HG03064 (cell line): ENCODE measurements at regions not wholly inside any gene's neighbourhood (a gene's known extent, or its start where the extent isn't known, plus 50 kb on each side); places are given as distances from the start of the nearest gene placed in this dataset.
A peak's percentile ranks its signal among the peaks of the same experiment; 100 is the strongest.

Source experiments
- ATAC-seq: cut with Tn5 transposase; IDR thresholded peaks from one replicate; pipeline ENCODE4 v1.9.1; 2021; ENCODE audit warnings: low read depth; ENCODE audit not compliant: unreplicated experiment

DNA sequence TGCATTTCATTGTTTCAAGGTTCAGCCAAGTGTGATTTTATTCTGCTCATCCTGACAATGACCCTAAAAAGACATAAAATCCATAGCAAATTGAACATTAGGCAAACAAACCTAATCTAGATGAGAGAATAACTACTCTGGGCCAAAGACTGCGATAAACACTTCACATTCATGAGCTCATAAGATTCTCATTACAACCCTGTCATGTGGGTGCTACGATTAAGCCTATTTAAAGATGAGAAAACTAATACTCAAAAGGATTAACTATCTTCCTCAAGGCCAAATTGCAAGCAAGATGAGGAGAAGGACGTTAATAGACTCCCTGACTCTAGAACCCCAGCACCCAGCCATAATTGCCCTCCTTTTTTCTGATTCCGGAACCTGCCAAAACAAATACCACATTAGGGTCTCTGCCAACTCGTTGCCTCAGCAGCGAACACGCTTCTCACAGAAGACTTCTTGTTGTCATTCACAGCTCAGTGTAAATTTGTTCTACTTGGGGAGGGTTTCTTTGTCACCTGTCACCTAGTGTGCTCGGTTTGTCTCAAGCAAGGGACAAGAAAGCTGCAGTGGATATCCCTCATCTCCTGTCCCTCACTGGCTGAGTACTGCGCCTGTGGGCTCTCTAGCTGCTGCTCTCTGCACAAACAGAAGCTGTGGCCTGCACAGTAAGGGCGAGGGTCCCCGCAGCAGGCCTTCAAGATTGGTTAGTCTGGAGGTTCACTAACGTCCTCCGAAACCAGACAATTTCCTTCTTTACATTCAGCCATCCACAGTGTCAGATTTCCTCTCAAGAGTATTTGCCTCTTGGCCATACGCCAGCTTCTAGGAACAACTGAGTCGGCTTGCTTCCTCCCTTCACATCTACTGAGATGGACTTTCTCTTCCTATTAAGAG, 200.0 kb upstream of the UBE2E2 start:
- ATAC-seq: no peak

DNA sequence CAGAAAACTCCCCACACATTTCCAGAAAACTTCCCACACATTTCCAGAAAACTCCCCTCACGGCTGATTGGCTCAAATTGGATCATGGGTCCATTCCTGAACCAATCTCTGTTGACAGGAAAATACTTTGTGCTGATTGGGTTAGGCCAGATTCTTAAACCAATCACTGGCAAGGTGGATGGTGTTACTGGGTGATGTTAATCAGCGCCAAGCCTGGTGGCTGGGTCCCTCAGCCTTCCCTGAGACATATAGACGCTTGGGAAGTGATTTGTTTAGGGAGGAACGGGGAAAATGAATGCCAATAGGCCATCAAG, 199.4 kb upstream of the UBE2E2 start:
- no peak for ATAC-seq

DNA sequence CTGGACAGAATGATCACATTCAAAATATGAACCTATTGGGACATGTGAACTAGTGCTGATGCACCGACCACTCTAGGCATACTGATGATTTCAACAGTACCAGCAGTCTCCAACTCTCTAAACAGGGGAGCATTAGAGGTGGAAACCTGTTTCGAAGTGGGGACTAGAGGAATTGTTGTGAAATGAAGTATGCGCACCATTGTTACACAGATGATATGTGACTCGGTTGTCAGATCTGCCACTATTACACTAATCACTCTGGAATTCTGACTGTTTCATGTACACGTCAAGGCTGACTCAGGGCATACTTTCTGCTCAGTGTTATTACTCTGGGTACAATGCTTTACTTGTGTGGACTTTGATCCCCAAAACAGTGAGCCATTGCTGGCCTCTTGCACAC, 198.2 kb upstream of the UBE2E2 start:
- no peak for ATAC-seq

DNA sequence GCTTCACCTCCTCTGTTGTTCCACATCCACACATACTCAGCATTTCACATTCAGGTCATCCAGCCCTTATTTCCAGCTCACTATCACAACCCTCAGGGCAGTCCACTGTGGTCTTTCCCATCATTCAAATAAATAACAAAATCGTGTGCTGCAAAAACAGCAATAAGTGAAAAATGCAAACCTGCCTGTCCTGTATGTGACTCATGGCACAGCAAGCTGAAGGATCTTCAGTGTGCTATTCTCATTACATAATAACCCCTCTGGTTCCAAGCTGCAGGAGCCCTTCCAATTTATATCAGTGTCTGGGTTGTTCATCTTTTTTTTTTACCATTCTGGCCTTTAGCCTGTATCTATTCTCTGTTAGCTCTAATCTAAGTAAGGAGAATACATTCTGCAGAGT, 185.3 kb upstream of the UBE2E2 start:
- ATAC-seq: no peak

DNA sequence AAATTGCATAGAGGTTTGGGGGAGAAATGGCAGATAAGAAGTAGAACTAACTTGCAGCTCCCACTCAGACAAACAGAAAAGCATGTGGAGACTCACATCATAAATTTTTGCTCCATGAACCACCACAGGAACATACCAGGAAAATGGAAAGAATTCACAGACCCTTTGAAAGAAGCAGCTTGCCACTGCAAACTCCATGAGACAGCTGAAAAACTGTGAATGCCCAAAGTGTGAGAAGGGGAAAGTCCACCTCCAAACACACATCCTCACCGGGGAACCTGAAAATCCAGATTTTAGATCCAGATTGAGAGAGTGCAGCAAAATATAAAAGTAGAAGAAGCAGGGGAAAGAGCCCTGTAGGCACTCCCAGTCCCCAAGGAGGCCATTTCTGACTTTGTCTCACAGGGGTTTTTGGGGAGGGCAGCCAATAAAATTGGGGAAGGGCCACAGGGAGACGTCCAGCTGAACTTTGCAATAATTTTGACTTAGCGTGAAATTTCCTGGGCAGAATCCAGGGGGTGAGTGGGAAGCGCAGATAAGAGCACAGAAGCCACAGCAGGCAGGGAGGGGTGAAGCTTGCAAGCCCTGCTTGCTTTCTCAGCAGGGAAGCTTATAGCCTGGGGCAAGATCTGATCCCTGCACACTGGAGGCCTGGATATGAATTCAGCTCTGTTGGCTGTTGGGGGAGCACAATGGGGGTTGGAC, 183.4 kb upstream of the UBE2E2 start:
- no peak for ATAC-seq

DNA sequence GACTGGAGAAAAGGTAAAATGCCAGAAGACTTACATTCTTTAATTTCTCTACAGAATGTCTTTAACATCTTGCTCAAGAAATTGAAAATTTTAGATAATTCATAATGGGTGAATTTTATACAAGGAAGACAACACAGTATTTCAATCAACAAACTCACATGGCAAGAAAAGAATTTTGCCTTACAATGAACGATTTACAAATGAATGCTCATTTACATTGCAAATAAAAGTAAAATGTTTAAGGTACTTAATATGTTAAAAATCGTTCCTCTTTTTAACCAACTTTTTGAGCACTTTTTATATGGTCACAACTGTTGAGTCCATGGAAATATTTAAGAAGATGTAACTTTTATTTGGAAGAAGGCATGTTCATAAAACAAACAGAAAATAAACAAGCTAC, 174.8 kb upstream of the UBE2E2 start:
- no peak for ATAC-seq

DNA sequence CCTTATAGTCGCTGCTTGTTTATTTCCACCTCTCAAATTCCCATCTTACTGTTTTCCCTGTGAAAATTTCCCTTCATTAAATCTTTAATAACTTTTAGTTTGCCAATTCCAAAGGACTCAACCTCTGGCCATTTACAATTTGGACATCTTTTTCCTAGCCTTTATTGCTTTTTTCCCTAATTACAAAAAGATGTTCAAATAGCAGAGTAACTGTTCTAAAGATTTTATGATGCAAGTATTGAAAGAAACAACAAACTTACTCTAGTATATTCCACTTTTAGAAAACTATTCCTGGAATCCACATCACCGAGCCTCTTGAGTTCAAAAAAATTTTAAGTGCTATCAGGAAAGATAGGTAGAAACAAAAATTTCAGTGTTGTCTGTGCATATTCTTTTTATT, 174.1 kb upstream of the UBE2E2 start:
- ATAC-seq: no peak

DNA sequence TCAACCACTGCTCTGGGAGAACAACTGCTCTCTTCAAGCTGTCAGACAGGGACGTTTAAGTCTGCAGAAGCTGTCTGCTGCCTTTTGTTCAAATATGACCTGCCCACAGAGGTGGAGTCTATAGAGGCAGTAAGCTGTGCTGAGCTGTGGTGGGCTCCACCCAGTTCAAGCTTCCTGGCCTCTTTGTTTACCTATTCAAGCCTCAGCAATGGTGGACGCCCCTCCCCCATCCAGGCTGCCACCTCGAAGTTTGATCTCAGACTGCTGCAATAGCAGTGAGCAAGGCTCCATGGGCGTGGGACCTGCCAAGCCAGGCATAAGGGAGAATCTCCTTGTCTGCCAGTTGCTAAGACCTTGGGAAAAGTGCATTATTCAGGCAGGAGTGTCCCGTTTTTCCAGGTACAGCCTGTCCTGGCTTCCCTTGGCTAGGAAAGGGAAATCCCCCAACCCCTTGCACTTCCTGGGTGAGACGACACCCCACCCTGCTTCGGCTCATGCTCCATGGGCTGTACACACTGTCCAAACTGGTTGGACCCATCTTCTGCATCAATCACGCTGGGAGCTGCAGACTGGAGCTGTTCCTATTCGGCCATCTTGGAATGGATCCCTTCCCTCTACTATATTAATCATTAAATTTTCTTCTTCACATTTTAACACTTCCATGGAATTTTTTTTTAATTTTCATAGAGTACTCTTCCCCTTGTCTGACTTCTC, 167.0 kb upstream of the UBE2E2 start:
- no peak for ATAC-seq

DNA sequence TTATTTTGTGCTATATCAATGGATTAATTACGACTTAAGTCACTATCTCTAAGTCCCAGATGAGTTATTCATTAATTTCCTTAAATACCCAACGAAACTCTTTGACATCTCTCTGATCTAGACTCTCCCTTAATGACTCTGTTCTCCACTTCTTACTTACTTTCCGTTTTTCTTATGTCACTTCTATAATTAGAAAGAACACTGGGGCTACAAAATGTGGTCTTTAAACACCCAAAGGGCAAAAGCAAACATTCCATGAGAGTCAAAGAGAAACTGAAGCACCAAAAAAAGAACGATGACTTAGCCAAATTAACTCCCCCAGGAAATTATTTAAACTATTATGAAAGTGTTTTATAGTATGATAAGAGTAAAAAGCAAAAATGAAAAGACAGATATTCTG, 166.4 kb upstream of the UBE2E2 start:
- ATAC-seq: no peak

DNA sequence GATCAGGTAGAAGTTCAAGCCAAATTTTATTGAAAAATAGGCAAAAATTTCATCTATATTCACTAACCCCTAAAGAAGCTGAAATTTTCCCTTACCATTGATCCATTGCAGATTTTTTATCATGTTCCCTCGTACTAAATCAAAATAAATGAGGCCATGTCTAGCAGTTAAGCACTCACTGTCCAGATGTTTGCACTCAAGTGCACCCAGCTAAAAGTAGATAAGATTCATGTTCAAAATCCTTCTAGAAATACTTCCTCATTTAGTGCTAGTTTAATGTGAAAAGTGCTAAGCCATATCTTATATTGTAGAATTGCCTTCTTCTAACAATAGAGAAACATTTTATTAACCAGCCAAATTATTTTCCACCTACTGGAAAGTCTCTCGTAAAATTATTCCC, 164.7 kb upstream of the UBE2E2 start:
- no peak for ATAC-seq

DNA sequence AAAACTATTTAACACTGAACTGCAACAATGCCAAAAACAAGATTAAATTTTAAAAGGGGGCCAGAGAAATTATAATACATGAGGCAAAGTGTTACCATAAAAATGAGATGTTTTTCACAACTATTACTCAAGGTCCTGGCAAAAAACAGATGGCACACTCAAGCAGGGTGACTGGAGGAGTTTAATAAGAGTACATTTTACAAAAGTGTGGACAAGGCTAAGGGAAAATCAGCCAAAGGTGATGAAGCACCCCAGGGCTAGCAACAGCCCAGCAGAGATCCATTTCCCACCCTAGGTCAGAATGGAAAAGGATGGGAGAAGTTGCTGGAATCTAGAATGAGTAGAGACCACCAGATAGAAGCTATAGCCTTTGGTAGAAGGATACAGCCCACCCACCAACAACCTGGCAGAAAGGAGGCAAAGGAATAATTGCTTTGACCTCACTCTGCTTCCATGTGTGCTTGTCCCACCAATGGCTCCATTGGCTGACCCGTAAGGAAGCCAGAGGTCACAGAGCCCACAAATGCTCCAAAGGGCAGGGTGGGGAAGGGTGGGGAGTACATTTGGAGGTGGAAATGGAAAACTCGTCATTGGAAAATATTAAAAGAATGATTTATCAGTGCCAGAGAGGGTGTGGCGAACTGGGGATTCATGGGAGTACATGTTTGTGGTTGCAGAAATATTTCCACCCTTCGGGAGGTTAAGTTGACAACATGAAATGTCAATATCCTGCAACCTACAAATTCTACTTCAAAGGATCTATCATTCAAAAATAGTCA, 161.0 kb upstream of the UBE2E2 start:
- ATAC-seq: no peak

DNA sequence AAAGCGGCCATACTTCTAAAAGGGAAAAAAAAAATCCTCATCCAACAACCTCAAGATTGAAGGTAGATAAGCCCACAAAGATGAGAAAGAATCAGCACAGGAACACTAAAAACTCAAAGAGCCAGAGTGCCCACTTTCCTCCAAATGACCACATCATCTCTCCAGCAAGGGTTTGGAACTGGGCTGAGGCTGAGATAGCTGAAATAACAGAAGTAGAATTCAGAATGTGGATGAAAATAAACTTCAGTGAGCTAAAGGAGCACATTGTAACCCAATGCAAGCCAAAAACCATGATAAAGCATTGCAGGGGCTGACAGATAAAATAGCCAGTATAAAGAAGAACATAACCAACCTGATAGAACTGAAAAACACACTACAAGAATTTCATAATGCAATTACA, 158.7 kb upstream of the UBE2E2 start:
- ATAC-seq: no peak

DNA sequence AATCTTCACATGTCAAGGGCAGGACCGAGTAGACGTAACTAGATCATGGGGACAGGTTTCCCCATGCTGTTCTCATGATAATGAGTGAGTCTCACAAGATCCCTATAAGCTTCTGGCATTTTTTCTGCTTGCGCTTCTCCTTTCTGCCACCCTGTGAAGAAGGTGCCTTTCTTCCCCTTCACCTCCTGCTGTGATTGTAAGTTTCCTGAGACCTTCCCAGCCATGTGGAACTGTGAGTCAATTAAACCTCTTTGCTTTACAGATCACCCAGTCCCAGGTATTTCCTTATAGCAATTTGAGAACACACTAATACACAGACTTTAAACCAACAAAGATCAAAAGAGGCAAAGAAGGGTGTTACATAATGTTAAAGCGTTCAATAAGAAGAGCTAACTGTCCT, 156.6 kb upstream of the UBE2E2 start:
- no peak for ATAC-seq

DNA sequence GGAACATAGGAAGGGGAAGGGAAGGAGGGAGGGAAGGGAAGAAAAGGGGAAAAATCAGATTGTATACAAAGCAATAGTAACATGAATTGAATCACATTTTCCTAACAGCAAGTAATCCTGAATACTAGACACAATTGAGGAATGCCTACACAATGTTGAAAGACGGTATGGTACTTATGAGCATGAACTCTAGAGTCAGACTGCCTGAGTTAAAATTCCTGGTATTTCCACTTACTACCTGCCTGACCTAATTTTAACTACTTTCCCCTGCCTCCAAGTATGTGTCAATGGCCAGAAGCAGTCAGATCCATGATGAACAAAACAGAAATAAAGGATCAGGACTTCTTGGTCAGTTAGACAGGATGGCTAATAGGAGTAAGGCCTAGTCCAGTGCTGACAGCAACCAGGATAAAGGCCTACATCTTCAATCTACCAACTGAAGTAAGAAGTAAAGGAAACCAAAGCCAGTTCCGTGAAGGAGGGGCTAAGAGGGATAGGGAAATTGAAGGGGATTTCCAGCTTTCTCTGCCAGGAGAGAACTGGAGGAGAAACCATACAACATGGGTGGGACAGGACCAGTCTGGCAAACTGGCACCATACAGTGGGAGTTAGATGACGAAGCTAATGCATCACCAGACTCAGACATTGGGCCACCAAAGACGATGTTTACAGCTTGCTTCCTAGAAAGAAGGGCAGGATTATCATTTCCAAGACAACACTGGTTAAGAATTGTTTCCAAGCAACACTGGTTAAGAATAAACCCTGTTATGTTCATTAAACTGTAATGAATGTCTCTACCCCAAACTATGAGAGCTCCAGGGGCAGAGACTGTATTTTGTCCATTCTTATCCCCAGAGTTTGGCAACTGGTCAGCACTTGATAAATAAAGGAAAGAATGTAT, 151.6 kb upstream of the UBE2E2 start:
- ATAC-seq: no peak

DNA sequence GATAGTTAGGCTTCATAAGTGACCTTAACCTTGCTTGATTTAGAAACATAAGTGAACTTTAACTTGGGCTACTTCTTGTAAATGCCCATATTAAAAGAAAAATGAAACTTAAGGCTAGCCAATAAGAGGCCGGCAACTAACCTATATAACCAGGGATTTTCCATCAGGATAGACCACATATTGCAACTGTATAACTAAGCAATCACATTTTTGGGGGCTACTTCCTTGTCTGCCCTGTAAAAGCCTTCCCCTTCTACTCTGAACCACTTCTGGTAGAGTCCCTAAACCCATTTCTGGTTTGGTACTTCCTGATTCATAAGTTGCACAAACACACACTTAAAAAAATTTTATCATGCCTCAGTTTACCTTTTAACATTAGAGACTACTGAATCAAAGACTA, 150.9 kb upstream of the UBE2E2 start:
- no peak for ATAC-seq

DNA sequence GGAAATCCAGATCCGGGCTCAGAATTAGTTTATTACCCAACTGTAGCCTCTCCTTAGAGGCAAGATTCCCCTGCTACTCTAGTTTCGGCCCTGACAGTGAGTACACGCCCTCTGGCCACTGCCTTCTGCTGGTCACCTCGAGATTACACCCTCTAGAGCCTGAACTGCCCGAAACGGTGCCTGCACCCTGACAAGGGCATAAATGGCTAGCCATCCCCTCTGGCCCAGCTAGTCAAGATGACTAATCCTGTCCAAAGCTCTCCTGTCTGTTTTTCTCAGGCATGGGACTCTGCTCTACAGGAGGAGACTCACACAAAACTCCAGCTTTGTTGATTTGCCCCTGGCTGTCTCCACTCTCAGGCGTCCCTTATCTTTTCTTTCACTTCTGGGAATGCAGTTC, 150.5 kb upstream of the UBE2E2 start:
- ATAC-seq: no peak

DNA sequence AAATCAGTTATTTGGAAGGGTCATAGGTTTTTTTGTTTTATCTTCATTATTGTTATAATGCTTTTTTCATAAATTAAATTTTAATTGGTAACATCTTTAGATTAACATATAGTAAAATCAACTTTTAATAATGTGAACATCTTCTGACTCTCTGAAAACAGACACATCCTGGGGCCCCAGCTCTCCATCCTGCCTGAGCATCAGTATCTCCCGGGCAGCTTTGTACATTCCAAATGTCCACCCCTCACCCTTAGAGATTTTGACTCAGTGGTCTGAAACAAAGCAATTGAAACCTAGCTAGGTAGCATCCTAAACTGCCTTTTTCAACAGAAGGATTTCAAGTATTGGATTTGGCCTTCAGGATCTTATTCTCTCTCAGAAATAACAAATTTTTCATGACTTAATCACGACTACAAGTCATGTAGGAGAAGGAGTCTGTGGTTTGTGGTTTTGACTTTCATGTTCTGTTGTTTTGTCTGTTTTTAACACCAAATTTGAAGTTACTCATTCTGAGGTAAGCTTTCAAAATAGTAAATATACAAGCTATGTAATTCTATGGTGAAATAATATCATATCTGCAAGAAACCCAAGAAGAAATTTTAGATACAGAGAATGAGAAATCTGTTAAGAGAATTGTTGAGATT, 147.3 kb upstream of the UBE2E2 start:
- peak; percentile 69 for ATAC-seq

DNA sequence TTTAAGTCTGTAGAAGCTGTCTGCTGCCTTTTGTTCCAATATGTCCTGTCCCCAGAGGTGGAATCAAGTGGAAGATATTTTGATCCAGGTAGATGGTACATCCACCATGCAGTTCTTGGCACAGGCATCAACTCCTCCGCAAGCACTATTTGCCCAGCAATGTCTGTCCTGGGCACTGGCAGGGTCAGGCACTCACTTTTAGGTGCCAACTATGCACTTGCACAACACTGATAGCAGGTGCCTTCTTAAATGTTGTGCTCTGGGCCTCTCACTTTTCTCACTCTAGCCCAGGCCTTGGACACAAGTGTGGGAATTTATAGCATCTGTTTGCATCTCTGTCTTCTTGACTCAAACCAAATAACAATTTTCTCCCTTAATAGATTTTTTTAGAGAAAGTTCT, 140.5 kb upstream of the UBE2E2 start:
- ATAC-seq: no peak

DNA sequence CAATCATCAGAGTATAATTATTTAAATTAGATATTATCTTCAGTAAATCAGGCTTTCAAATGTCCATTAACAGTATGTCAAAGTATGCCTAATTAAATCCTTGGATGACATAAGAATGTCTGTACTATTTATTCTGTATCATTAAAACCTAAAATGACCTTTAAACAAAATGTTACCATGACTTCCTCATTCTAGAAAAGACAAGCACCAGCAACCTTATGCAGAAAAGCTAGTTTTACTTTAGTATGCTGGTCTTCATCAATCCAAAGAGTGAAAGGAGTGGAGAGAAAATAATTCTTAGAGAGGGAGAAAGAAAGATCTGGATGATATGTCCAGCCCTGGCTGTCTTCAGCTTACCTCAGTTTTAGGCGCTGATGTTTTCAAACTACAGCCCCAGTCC, 140.1 kb upstream of the UBE2E2 start:
- ATAC-seq: no peak
